ENCODE measurements at regions not wholly inside any gene's neighbourhood (a gene's known extent, or its start where the extent isn't known, plus 50 kb on each side); places are given as distances from the start of the nearest gene placed in this dataset.

DNA sequence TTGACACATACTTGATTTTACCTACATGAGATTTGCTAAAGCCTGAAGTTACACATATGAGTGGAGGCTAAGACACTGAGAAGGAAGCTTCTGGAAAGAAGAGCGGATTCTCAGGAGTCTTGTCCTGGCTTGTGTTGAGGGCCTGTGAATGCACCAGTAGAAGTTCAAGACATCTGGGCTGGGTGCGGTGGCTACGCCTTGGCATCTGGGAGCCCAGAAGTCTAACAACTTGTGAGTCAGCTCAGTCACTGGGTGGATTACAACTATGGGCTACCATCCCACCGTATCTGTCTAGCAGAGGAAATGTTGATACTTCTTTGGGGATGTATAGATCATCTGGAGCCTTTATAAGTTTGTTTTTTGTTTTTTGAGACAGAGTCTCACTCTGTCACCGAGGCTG is 375.6 kb upstream of the SMIM31 start:
- intact Hi-C loops (cut with DNase I, micrococcal nuclease): no loop called here
- Histone ChIP-seq H3K36me3 (ENCODE audit: low read depth) (no peaks in the 10 kb centered on the region), H3K9me3 (no peaks in the 10 kb centered on the region), H3K4me3 (no peak overlapping the region), H3K4me1 (ENCODE audit: low read depth) (no peaks in the 10 kb centered on the region)
- DNase-seq (no peak), ATAC-seq (no peak)
- TF ChIP-seq, protein P1, sequence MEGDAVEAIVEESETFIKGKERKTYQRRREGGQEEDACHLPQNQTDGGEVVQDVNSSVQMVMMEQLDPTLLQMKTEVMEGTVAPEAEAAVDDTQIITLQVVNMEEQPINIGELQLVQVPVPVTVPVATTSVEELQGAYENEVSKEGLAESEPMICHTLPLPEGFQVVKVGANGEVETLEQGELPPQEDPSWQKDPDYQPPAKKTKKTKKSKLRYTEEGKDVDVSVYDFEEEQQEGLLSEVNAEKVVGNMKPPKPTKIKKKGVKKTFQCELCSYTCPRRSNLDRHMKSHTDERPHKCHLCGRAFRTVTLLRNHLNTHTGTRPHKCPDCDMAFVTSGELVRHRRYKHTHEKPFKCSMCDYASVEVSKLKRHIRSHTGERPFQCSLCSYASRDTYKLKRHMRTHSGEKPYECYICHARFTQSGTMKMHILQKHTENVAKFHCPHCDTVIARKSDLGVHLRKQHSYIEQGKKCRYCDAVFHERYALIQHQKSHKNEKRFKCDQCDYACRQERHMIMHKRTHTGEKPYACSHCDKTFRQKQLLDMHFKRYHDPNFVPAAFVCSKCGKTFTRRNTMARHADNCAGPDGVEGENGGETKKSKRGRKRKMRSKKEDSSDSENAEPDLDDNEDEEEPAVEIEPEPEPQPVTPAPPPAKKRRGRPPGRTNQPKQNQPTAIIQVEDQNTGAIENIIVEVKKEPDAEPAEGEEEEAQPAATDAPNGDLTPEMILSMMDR (IDR thresholded peaks at IDR 0.05): no peak

DNA sequence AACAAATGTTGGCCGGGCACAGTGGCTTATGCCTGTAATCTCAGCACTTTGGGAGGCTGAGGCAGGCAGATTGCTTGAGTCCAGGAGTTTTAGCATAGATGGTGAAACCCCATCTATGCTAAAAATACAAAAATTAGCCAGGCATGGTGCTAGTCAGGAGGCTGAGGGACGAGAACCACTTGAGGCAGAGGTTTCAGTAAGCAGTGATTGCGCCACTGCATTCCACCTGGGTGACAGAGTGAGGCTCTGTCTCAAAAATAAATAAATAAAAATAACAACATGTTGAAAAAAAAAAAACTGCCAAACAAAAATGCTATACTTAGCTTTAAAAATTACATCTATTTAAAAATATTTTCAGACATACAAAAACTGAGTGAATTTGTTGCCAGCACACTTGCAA is 374.2 kb upstream of the SMIM31 start:
- intact Hi-C loops (cut with DNase I, micrococcal nuclease): no loop called here
- Histone ChIP-seq H3K36me3 (ENCODE audit: low read depth) (no peaks in the 10 kb centered on the region), H3K4me1 (ENCODE audit: low read depth) (no peaks in the 10 kb centered on the region), H3K4me3 (no peak overlapping the region), H3K9me3 (no peaks in the 10 kb centered on the region)
- DNase-seq (no peak), ATAC-seq (no peak)
- TF ChIP-seq, protein P1 (IDR thresholded peaks at IDR 0.05): no peak

DNA sequence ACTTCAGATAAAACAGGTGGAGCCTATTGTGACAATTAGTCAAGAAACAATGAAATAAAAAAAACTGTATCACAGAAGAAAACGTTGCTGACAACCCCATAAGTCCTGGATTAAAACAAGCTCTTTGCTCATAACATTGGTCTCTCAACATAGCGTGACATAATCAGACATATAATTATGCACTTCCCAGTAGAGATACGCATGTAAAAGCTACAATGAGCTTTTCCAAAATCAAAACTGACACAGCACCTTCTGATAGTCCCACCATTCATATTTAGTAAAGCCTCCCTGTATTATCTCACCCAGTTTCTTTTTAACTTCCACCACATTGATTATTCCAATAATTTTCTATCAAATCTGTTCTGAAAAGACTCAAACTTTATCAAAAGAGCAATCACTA is 372.1 kb upstream of the SMIM31 start:
- no peaks in the 10 kb centered on the region for H3K9me3 ChIP-seq
- ATAC-seq (no peak), DNase-seq (no peak)
- TF ChIP-seq, protein P1 (IDR thresholded peaks at IDR 0.05): no peak
- H3K4me1 ChIP-seq (ENCODE audit: low read depth): no peaks in the 10 kb centered on the region
- intact Hi-C loops (cut with DNase I, micrococcal nuclease): no loop called here
- no peaks in the 10 kb centered on the region for H3K36me3 ChIP-seq (ENCODE audit: low read depth)
- H3K4me3 ChIP-seq: no peak overlapping the region

DNA sequence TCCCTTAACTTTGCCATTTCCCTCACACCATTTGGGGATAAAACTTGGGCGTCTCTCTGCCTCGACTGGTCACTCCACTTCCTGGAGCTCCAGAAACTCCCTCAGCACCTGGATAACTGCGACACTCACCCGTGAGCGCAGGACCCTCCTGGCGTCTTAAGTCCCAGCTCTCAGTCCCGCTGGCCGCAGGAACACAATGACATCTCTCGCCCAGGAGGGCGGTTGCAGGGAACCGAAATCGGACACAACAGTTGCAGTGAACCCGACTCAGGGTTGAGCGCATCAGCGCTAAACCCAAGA is 370.9 kb upstream of the SMIM31 start:
- ATAC-seq: no peak
- intact Hi-C loops (cut with DNase I, micrococcal nuclease): no loop called here
- H3K36me3 ChIP-seq (ENCODE audit: low read depth): no peaks in the 10 kb centered on the region
- TF ChIP-seq, protein P1 (IDR thresholded peaks at IDR 0.05): no peak
- H3K4me1 ChIP-seq (ENCODE audit: low read depth): no peaks in the 10 kb centered on the region
- DNase-seq: no peak
- no peak overlapping the region for H3K4me3 ChIP-seq
- H3K9me3 ChIP-seq: no peaks in the 10 kb centered on the region

DNA sequence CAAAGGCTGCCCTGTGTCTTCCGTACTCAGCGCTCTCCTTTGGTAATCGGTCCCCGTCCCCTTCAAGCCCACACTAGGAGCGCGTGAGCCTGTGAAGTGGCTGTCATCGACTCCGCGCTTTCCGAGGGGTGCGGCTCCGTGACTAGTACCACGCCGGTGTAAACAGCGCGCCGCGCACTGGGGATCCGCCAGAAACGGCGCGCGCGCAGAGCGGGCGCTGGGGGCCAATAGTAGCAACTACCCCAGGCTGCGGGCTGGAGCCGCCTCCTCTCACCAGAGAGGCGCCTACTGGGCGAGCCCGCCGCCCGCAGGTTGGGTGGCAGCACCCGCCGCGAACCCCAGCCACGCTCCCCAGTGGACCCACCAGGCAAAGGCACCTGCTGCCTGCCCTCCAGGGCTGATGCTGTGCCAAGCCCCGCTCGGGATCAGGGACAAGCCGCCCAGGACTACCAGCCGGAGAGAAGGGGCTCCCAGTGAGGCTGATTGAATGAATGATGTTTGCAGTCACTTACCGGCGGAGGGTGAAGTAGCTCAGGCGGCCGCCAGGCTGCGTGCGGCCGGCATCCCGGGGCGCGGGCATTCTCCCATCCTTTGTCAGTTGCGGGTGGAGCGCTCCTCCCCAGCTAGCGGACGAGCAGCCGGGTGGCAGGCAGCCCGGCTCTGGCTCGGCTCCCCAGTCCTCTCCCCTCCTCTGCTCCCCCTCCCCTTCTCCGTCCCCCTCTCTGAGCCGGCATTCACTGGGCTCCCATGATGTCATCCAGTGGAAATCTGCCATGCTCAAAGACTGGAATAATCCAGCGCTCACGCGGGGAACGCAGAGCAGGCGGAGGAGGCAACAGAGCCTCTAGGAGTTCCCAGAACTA is 370.3 kb upstream of the SMIM31 start:
- no peaks in the 10 kb centered on the region for H3K9me3 ChIP-seq
- no peak overlapping the region for H3K4me3 ChIP-seq
- DNase-seq (peak in 1 of 3 donors; percentile 33), ATAC-seq (no peak)
- TF ChIP-seq, protein P1 (IDR thresholded peaks at IDR 0.05): no peak
- intact Hi-C loops (cut with DNase I, micrococcal nuclease): no loop called here
- no peaks in the 10 kb centered on the region for H3K4me1 ChIP-seq (ENCODE audit: low read depth)
- no peaks in the 10 kb centered on the region for H3K36me3 ChIP-seq (ENCODE audit: low read depth)

DNA sequence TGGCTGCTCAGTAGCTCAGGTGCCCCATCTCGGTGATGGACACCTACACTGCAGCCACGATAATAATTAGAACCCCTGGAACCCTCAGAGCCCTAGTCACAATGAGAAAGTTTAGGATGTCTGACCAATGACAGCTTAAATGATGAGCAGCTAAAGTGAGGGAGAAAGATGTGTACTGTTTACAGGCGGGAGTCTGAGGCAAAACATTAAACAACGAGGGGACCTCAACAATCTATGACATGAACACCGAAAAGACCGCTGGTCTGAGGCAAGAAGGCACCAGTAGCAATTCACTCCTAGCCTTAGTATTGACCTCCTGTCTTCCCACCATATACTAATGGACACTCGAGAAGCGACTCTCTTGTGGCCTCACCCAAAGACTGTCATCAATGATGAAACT is 369.5 kb upstream of the SMIM31 start:
- H3K9me3 ChIP-seq: no peaks in the 10 kb centered on the region
- TF ChIP-seq, protein P1 (IDR thresholded peaks at IDR 0.05): no peak
- intact Hi-C loops (cut with DNase I, micrococcal nuclease): no loop called here
- no peaks in the 10 kb centered on the region for H3K4me1 ChIP-seq (ENCODE audit: low read depth)
- no peak overlapping the region for H3K4me3 ChIP-seq
- ATAC-seq (no peak), DNase-seq (no peak)
- H3K36me3 ChIP-seq (ENCODE audit: low read depth): no peaks in the 10 kb centered on the region
